Mesenchymal stem cell (in vitro differentiated cells and primary cell): ENCODE measurements at regions not wholly inside any gene's neighbourhood (a gene's known extent, or its start where the extent isn't known, plus 50 kb on each side); places are given as distances from the start of the nearest gene placed in this dataset.
A peak's percentile ranks its signal among the peaks of the same experiment; 100 is the strongest.

ENCODE experiments used
- DNase-seq: peaks from one replicate; pipeline ENCODE4 v3.0.0-alpha.2; 2013
- H2AFZ ChIP-seq: one replicate; pipeline ENCODE4 v1.6.1; 2013; ENCODE audit warnings: low read depth, mild to moderate bottlenecking, control low read depth, inconsistent platforms, low read length, moderate library complexity
- H2AK5ac ChIP-seq: 2 replicates; pipeline ENCODE4 v1.6.1; 2013; ENCODE audit warnings: low read length, moderate library complexity, mild to moderate bottlenecking, inconsistent platforms; ENCODE audit not compliant: severe bottlenecking
- H2BK120ac ChIP-seq: one replicate; pipeline ENCODE4 v1.6.1; 2013; ENCODE audit warnings: low read depth, mild to moderate bottlenecking, inconsistent platforms, low read length, moderate library complexity
- H2BK12ac ChIP-seq, 2 experiments: one replicate each; pipeline ENCODE4 v1.6.1; 2013; ENCODE audit warnings: inconsistent platforms in 2 of 2, low read length in 2 of 2, mild to moderate bottlenecking in 2 of 2, moderate library complexity in 2 of 2, control low read depth in 1 of 2
- H2BK15ac ChIP-seq: one replicate; pipeline ENCODE4 v1.6.1; 2013; ENCODE audit warnings: mild to moderate bottlenecking, low read depth, inconsistent platforms; ENCODE audit not compliant: poor library complexity, severe bottlenecking
- H2BK5ac ChIP-seq: 2 replicates; pipeline ENCODE4 v1.6.1; 2013; ENCODE audit warnings: low read depth, mild to moderate bottlenecking, low read length, control low read depth, inconsistent platforms; ENCODE audit not compliant: poor library complexity, severe bottlenecking
- H3K14ac ChIP-seq, 2 experiments: one replicate each; pipeline ENCODE4 v1.6.1; 2013; ENCODE audit warnings: inconsistent platforms in 2 of 2, low read length in 2 of 2, control low read depth in 1 of 2, mild to moderate bottlenecking in 1 of 2, moderate library complexity in 1 of 2
- H3K18ac ChIP-seq, 2 experiments: one replicate each; pipeline ENCODE4 v1.6.1; 2013; ENCODE audit warnings: inconsistent platforms in 2 of 2, low read length in 2 of 2, control low read depth in 1 of 2, low read depth in 1 of 2, mild to moderate bottlenecking in 1 of 2
- H3K23ac ChIP-seq, 2 experiments: one replicate each; pipeline ENCODE4 v1.6.1; 2013; ENCODE audit warnings: inconsistent platforms in 2 of 2, low read length in 2 of 2, mild to moderate bottlenecking in 2 of 2, moderate library complexity in 2 of 2, control low read depth in 1 of 2
- H3K27ac ChIP-seq: 2 replicates; pipeline ENCODE4 v1.5.1; 2013; ENCODE audit warnings: mild to moderate bottlenecking, moderate library complexity, low read length, control low read depth, inconsistent platforms; ENCODE audit not compliant: poor library complexity, severe bottlenecking
- H3K27me3 ChIP-seq, 2 experiments: 2 replicates each; pipeline versions ENCODE4 v1.6.1 to v1.7.0; 2013; ENCODE audit warnings: low read length in 2 of 2, mild to moderate bottlenecking in 2 of 2, moderate library complexity in 2 of 2, control low read depth in 1 of 2, inconsistent platforms in 1 of 2; ENCODE audit not compliant: control insufficient read depth in 1 of 2, insufficient read depth in 1 of 2
- H3K36me3 ChIP-seq, 2 experiments: 2 replicates each; pipeline versions ENCODE4 v1.6.1 to v1.7.0; 2013; ENCODE audit warnings: low read length in 2 of 2, control low read depth in 1 of 2, inconsistent platforms in 1 of 2, low read depth in 1 of 2, mild to moderate bottlenecking in 1 of 2; ENCODE audit not compliant: insufficient read depth in 2 of 2, control insufficient read depth in 1 of 2
- H3K4ac ChIP-seq, 2 experiments: one replicate each; pipeline ENCODE4 v1.6.1; 2013; ENCODE audit warnings: inconsistent platforms in 2 of 2, low read length in 2 of 2, mild to moderate bottlenecking in 2 of 2, moderate library complexity in 2 of 2, control low read depth in 1 of 2, low read depth in 1 of 2
- H3K4me1 ChIP-seq: 2 replicates; pipeline ENCODE4 v1.6.1; 2013; ENCODE audit warnings: low read depth, low read length, control low read depth; ENCODE audit not compliant: control insufficient read depth, insufficient read depth
- H3K4me2 ChIP-seq: 2 replicates; pipeline ENCODE4 v1.6.1; 2013; ENCODE audit warnings: low read length, mild to moderate bottlenecking, inconsistent platforms; ENCODE audit not compliant: poor library complexity, severe bottlenecking
- H3K4me3 ChIP-seq, 2 experiments: 2 replicates each; pipeline versions ENCODE4 v1.5.1 to v1.7.0; 2013; ENCODE audit warnings: low read length in 2 of 2, mild to moderate bottlenecking in 2 of 2, control low read depth in 1 of 2, low read depth in 1 of 2; ENCODE audit not compliant: insufficient read depth in 1 of 2
- H3K79me1 ChIP-seq: replicated peaks from 2 replicates; pipeline ENCODE4 v1.6.1; 2013; ENCODE audit warnings: mild to moderate bottlenecking, control low read depth, low read length, inconsistent platforms; ENCODE audit not compliant: poor library complexity, severe bottlenecking
- H3K9ac ChIP-seq: 2 replicates; pipeline ENCODE4 v1.7.0; 2013; ENCODE audit warnings: mild to moderate bottlenecking, low read length, moderate library complexity
- H3K9me3 ChIP-seq: 2 replicates; pipeline ENCODE4 v1.7.0; 2013; ENCODE audit warnings: mild to moderate bottlenecking, low read length; ENCODE audit not compliant: control insufficient read depth
- H4K8ac ChIP-seq: one replicate; pipeline ENCODE4 v1.6.1; 2013; ENCODE audit warnings: inconsistent platforms, mild to moderate bottlenecking, low read length, moderate library complexity
- H4K91ac ChIP-seq: one replicate; pipeline ENCODE4 v1.6.1; 2013; ENCODE audit warnings: mild to moderate bottlenecking, low read length, inconsistent platforms
- WGBS: methylation state at CpG from one replicate; pipeline ENCODE4 v1.1.7; 2013; ENCODE audit warnings: mixed read lengths; 5-methylcytosine and 5-hydroxymethylcytosine counted together

DNA sequence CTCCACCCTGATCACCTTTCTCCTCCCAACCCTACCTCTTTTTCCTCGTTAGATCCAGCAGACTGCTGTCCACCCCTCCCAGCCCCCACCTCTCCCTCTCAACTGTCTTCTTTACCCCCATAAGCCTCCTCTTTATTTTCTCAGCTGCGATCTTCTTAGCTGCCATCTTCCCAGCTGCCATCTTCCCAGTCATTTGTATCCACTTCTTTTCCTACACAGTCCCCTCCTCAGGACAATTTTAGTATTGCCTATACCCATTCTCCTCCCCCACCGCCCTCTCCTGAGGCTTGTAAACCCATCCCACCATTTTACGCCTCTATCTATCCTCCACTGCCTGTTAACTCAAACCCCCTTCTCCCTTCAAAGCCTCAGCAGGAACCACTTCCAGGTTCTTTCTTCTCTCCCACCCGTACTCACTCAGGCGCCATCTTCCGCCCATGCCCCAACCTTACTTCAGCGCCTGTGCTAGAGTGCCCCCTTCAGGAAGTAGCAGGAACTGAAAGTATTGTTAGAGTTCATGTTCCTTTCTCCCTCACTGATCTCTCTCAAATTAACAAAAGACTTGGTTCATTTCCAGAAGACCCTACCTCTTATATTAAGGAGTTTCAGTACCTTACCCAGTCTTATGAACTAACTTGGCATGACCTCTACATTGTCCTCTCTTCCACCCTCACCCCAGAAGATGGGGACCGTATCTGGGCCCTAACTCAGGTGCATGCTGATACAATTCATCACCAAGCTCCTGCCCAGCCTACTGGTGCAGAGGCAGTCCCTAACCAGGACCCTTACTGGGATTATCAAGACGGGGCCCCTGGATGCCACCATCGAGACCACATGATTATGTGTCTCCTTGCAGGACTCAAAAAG lies 236.0 kb downstream of the ADGRG6 start:
- Histone ChIP-seq H3K4me3 (no peak overlapping the region), H2BK120ac (no peak overlapping the region), H3K4me2 (no peak overlapping the region), H4K8ac (no peak overlapping the region), H4K91ac (no peak overlapping the region), H3K27me3 (peaks cover 0 to 6% of the 10 kb centered on the region in 2 experiments), H3K14ac (no peak overlapping the region), H2BK12ac (no peak overlapping the region), H3K23ac (no peak overlapping the region), H3K9me3 (peaks cover 11% of the 10 kb centered on the region), H2AFZ (no peak overlapping the region), H2BK5ac (no peak overlapping the region), H3K9ac (no peak overlapping the region), H3K79me1 (no peaks in the 10 kb centered on the region), H3K4me1 (no peaks in the 10 kb centered on the region), H3K18ac (no peak overlapping the region), H2BK15ac (no peak overlapping the region), H3K4ac (no peak overlapping the region), H3K36me3 (peaks cover 0 to 3% of the 10 kb centered on the region in 2 experiments), H3K27ac (no peak overlapping the region), H2AK5ac (no peak overlapping the region)
- 66% methylated on average over 11 of the region's 11 CpGs for WGBS
- DNase-seq, result no peak

DNA sequence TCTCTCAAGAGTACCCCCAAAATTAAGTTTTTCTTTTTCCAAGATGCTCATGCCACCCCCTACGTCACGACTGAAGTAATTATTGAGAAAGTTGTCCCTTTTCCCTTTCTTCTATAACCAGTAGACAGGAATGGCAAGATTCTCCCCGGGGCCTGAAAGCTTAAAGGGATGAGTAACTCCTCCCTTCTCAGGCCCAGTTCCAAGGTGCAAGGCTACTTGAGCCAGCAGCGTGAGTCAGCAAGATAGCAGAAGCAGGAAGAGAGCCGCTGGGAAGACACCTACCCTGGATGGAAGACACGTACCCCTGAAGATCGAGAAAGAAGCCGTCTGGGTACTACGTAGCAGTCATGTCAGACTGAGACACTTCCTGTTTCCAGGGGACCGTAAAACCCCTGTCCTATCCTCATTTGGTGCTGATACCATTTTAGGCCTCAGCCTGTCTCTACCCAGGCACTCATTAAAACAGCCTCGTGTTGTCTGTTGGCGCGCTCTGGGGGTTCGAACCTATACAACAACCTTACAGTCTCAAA lies 241.0 kb downstream of the ADGRG6 start:
- Histone ChIP-seq H2AFZ (no peak overlapping the region), H3K27ac (no peak overlapping the region), H3K23ac (no peak overlapping the region), H2BK120ac (no peak overlapping the region), H3K36me3 (no peaks in the 10 kb centered on the region), H2BK5ac (no peak overlapping the region), H2BK12ac (no peak overlapping the region), H2AK5ac (no peak overlapping the region), H3K9me3 (no peaks in the 10 kb centered on the region), H2BK15ac (no peak overlapping the region), H3K18ac (no peak overlapping the region), H4K91ac (no peak overlapping the region), H3K4me2 (no peak overlapping the region), H3K4me3 (peak overlapping the region in 1 of 2 experiments; percentile 47), H3K27me3 (peaks cover 0 to 6% of the 10 kb centered on the region in 2 experiments), H3K14ac (no peak overlapping the region), H3K9ac (peak overlapping the region; percentile 73), H3K4ac (no peak overlapping the region), H3K4me1 (no peaks in the 10 kb centered on the region), H4K8ac (no peak overlapping the region), H3K79me1 (no peaks in the 10 kb centered on the region)
- DNase-seq, result no peak
- WGBS, result 85% methylated on average over 14 of the region's 14 CpGs

GRCh38 chr6:142543606-142544005 lies 241.8 kb downstream of the ADGRG6 start:
- H3K9ac ChIP-seq, result peak overlapping the region; percentile 73
- no peak overlapping the region for H2BK15ac ChIP-seq
- no peak overlapping the region for H2AK5ac ChIP-seq
- H3K4me3 ChIP-seq, result no peak overlapping the region
- no peak overlapping the region for H3K4me2 ChIP-seq
- H2BK12ac ChIP-seq, result no peak overlapping the region
- no peaks in the 10 kb centered on the region for H3K36me3 ChIP-seq
- no peak overlapping the region for H4K8ac ChIP-seq
- no peaks in the 10 kb centered on the region for H3K79me1 ChIP-seq
- no peaks in the 10 kb centered on the region for H3K9me3 ChIP-seq
- no peak overlapping the region for H2BK120ac ChIP-seq
- H3K14ac ChIP-seq, result no peak overlapping the region
- no peak overlapping the region for H3K18ac ChIP-seq
- H3K4ac ChIP-seq, result no peak overlapping the region
- H3K4me1 ChIP-seq, result no peaks in the 10 kb centered on the region
- H4K91ac ChIP-seq, result no peak overlapping the region
- H2BK5ac ChIP-seq, result no peak overlapping the region
- WGBS, result 93% methylated on average over 2 of the region's 2 CpGs
- H3K27me3 ChIP-seq, result peaks cover 0 to 6% of the 10 kb centered on the region in 2 experiments
- no peak overlapping the region for H3K23ac ChIP-seq
- H2AFZ ChIP-seq, result no peak overlapping the region
- H3K27ac ChIP-seq, result no peak overlapping the region
- DNase-seq, result no peak

DNA sequence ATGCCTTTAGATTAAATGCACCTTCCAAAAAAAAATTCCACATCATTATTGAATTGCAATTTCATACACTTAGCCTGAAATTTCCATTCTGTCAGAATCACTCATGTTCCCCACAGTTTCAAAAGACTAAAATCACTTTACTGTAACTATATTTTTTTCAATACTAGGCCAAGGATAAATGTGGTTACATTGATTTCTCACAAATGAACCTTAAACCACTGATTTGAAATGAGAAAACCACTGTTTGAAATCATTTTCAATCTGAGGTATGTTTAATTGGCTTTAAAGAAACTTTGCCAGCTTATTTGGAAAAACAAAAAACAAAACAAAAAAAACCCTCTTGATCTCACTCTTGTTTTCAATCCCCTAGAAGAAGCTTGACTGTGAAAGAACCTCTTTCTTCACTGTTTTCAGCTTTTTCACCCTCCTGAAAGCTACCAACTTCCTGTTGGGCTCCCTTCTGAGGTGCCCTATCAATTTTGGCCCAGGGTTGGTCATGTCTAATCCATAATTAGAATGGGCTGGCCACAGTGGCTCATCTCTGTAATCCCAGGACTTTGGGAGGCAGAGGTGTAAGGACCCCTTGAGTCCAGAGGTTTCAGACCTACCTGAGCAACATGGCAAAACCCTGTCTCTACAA lies 242.5 kb downstream of the ADGRG6 start:
- no peak overlapping the region for H3K23ac ChIP-seq
- peaks cover 0 to 3% of the 10 kb centered on the region in 2 experiments for H3K27me3 ChIP-seq
- H3K36me3 ChIP-seq, result no peaks in the 10 kb centered on the region
- no peaks in the 10 kb centered on the region for H3K9me3 ChIP-seq
- no peak overlapping the region for H2BK120ac ChIP-seq
- H2BK12ac ChIP-seq, result no peak overlapping the region
- H3K9ac ChIP-seq, result no peak overlapping the region
- no peak overlapping the region for H3K4me3 ChIP-seq
- H3K14ac ChIP-seq, result no peak overlapping the region
- no peak overlapping the region for H2AK5ac ChIP-seq
- no peak overlapping the region for H4K91ac ChIP-seq
- H3K4me1 ChIP-seq, result no peaks in the 10 kb centered on the region
- H4K8ac ChIP-seq, result no peak overlapping the region
- H2AFZ ChIP-seq, result no peak overlapping the region
- no peaks in the 10 kb centered on the region for H3K79me1 ChIP-seq
- H2BK5ac ChIP-seq, result no peak overlapping the region
- H2BK15ac ChIP-seq, result no peak overlapping the region
- no peak for DNase-seq
- no peak overlapping the region for H3K4ac ChIP-seq
- H3K18ac ChIP-seq, result no peak overlapping the region
- no peak overlapping the region for H3K27ac ChIP-seq
- H3K4me2 ChIP-seq, result no peak overlapping the region
